Panc1 (cell line): ENCODE measurements at regions not wholly inside any gene's neighbourhood (a gene's known extent, or its start where the extent isn't known, plus 50 kb on each side); places are given as distances from the start of the nearest gene placed in this dataset.

Experiments used
- ATAC-seq: fragments of 200-7000 bp; cut with Tn5 transposase; 2 replicates; pipeline ENCODE4 v1.9.1; 2020; ENCODE audit warnings: mild to moderate bottlenecking, moderate library complexity
- BruUV-seq: library from RNA; stranded (reverse); fragments of 400-500 nt; replicated peaks from 2 replicates; lab custom pipeline; 2021; lab: Mats Ljungman, UMichigan
- CTCF ChIA-PET: fragments of 300-600 bp; sonication (Branson Sonifier 250); formaldehyde crosslinking; loops from one replicate; lab custom pipeline; 2022; ENCODE audit warnings: antibody characterized with exemption; lab: Charles Lee
- POLR2A ChIA-PET: fragments of 300-600 bp; sonication (Branson Sonifier 250); formaldehyde crosslinking; loops from one replicate; lab custom pipeline; 2022; ENCODE audit warnings: antibody characterized with exemption; lab: Charles Lee
- DNase-seq: peaks from one replicate; pipeline ENCODE4 v3.0.0-alpha.2; 2010; ENCODE audit warnings: low read depth, low spot score
- H3K27ac ChIP-seq: 2 replicates; pipeline ENCODE4 v1.5.1; 2011; ENCODE audit warnings: mild to moderate bottlenecking, low read length, inconsistent platforms
- H3K27me3 ChIP-seq: fragments of 200-500 bp; sonication (Bioruptor generic); 2 replicates; pipeline ENCODE4 v1.6.0; 2014; ENCODE audit warnings: low read length, inconsistent platforms; ENCODE audit not compliant: control insufficient read depth, insufficient read depth
- H3K36me3 ChIP-seq: fragments of 200-500 bp; sonication (Bioruptor generic); 2 replicates; pipeline ENCODE4 v1.5.1; 2014; ENCODE audit warnings: inconsistent platforms, mild to moderate bottlenecking, low read length, moderate library complexity; ENCODE audit not compliant: control insufficient read depth, insufficient read depth
- H3K4me1 ChIP-seq: 2 replicates; pipeline ENCODE4 v1.5.1; 2011; ENCODE audit warnings: inconsistent platforms, mild to moderate bottlenecking, low read length, moderate library complexity; ENCODE audit not compliant: control insufficient read depth, insufficient read depth
- H3K4me3 ChIP-seq, 2 experiments: 2 replicates each; pipeline ENCODE4 v1.5.1; 2011 to 2012; ENCODE audit warnings: low read depth in 2 of 2, low read length in 2 of 2, mild to moderate bottlenecking in 2 of 2, inconsistent platforms in 1 of 2, moderate library complexity in 1 of 2
- H3K9me3 ChIP-seq: fragments of 200-500 bp; sonication (Bioruptor generic); 2 replicates; pipeline ENCODE4 v1.5.1; 2014; ENCODE audit warnings: low read depth, mild to moderate bottlenecking, inconsistent platforms, low read length, moderate library complexity; ENCODE audit not compliant: control insufficient read depth, insufficient read depth
- POLR2AphosphoS5 ChIP-seq: IDR thresholded peaks from 2 replicates; pipeline ENCODE4 v1.6.1; 2012; ENCODE audit warnings: mild to moderate bottlenecking, low read depth, low read length, moderate library complexity
- SIN3A ChIP-seq: IDR thresholded peaks from 2 replicates; pipeline ENCODE4 v1.6.1; 2012; ENCODE audit warnings: low read depth, mild to moderate bottlenecking, low read length, moderate library complexity, borderline replicate concordance; ENCODE audit not compliant: insufficient read depth
- TCF7L2 ChIP-seq: IDR thresholded peaks from 2 replicates; pipeline ENCODE4 v1.6.1; 2011; ENCODE audit warnings: mild to moderate bottlenecking, low read depth, low read length, inconsistent platforms
- in situ Hi-C: cut with HindIII; loops from 2 replicates; pipeline ENCODE4 v1.10.0; 2016; ENCODE audit warnings: low sequenced_read_pairs, low pct_unique_long_range_greater_than_20kb
- intact Hi-C: fragments of 100-400 bp; cut with micrococcal nuclease; formaldehyde crosslinking; loops from one replicate; pipeline ENCODE4 v1.10.0; 2022; ENCODE audit not compliant: unreplicated experiment
- TF ChIP-seq, protein P1 (sequence below): fragments of 450-650 bp; IDR thresholded peaks from 2 replicates; pipeline ENCODE4 v1.5.1; 2017; ENCODE audit warnings: mild to moderate bottlenecking
- TF ChIP-seq, protein P2 (sequence below), 2 experiments: IDR thresholded peaks; 2 replicates each; pipeline ENCODE4 v1.6.1; 2011 to 2012; ENCODE audit warnings: low read depth in 2 of 2, control low read depth in 1 of 2, low read length in 1 of 2, mild to moderate bottlenecking in 1 of 2, moderate library complexity in 1 of 2; ENCODE audit not compliant: insufficient read depth in 1 of 2

DNA sequence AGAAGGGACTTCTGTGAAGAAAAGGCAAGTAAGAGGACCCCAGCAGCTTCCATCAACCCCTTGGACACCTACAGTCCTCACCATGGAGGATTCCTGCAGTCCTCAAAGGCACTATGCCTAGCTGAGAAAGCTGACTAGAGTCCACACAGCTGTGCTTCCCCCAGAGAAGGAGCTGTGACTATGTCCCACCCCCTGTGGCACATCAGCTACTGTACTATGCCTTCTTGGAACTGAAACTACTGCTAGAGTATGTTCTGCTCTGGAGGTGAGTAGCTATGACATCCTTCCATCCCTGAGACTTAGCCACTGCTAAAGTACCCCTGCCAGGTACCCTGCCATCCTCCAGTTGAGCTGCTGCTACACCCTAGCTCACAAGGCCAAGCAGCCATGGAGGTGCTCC, 690.2 kb upstream of the CHAC2 start:
- ChIA-PET POLR2A (no interaction called here), CTCF (no interaction called here)
- H3K4me1 ChIP-seq: no peaks in the 10 kb centered on the region
- intact Hi-C loops: no loop called here
- no peak overlapping the region for H3K27ac ChIP-seq
- DNase-seq (no peak), ATAC-seq (no peak)
- no peaks in the 10 kb centered on the region for H3K9me3 ChIP-seq
- no peaks in the 10 kb centered on the region for H3K27me3 ChIP-seq
- no peak overlapping the region for H3K4me3 ChIP-seq
- no TSS peak for BruUV-seq
- in situ Hi-C loops: no loop called here
- TF ChIP-seq POLR2AphosphoS5: no peak
- TF ChIP-seq, protein P1, sequence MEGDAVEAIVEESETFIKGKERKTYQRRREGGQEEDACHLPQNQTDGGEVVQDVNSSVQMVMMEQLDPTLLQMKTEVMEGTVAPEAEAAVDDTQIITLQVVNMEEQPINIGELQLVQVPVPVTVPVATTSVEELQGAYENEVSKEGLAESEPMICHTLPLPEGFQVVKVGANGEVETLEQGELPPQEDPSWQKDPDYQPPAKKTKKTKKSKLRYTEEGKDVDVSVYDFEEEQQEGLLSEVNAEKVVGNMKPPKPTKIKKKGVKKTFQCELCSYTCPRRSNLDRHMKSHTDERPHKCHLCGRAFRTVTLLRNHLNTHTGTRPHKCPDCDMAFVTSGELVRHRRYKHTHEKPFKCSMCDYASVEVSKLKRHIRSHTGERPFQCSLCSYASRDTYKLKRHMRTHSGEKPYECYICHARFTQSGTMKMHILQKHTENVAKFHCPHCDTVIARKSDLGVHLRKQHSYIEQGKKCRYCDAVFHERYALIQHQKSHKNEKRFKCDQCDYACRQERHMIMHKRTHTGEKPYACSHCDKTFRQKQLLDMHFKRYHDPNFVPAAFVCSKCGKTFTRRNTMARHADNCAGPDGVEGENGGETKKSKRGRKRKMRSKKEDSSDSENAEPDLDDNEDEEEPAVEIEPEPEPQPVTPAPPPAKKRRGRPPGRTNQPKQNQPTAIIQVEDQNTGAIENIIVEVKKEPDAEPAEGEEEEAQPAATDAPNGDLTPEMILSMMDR: no peak
- TF ChIP-seq, protein P2, sequence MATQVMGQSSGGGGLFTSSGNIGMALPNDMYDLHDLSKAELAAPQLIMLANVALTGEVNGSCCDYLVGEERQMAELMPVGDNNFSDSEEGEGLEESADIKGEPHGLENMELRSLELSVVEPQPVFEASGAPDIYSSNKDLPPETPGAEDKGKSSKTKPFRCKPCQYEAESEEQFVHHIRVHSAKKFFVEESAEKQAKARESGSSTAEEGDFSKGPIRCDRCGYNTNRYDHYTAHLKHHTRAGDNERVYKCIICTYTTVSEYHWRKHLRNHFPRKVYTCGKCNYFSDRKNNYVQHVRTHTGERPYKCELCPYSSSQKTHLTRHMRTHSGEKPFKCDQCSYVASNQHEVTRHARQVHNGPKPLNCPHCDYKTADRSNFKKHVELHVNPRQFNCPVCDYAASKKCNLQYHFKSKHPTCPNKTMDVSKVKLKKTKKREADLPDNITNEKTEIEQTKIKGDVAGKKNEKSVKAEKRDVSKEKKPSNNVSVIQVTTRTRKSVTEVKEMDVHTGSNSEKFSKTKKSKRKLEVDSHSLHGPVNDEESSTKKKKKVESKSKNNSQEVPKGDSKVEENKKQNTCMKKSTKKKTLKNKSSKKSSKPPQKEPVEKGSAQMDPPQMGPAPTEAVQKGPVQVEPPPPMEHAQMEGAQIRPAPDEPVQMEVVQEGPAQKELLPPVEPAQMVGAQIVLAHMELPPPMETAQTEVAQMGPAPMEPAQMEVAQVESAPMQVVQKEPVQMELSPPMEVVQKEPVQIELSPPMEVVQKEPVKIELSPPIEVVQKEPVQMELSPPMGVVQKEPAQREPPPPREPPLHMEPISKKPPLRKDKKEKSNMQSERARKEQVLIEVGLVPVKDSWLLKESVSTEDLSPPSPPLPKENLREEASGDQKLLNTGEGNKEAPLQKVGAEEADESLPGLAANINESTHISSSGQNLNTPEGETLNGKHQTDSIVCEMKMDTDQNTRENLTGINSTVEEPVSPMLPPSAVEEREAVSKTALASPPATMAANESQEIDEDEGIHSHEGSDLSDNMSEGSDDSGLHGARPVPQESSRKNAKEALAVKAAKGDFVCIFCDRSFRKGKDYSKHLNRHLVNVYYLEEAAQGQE (IDR thresholded peaks at IDR 0.05; ENCODE audit: insufficient read depth in 1 of 2, low read depth in 2 of 2, low read length in 1 of 2): no peak
- H3K36me3 ChIP-seq: no peaks in the 10 kb centered on the region

DNA sequence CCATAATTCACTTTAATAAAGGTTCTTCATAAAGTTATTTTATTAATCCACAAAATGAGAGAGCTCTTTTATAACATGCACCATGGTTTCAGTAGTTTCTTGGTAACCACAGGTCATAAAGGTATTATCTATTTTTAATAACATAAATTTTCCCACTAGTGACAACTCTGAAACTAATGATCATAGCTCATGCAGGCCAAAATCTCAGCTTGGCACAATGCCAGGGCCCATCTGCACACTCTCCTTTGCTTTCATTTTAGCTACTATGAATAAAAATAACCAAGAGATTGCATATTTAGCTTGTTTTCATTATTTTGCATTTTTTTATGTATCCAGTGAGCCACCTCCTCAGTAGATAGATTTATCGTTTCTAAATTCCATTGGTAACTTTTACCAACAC, 691.8 kb upstream of the CHAC2 start:
- in situ Hi-C loops (no loop called here), intact Hi-C loops (no loop called here)
- DNase-seq (no peak), ATAC-seq (no peak)
- Histone ChIP-seq H3K4me3 (no peak overlapping the region), H3K4me1 (no peaks in the 10 kb centered on the region), H3K9me3 (no peaks in the 10 kb centered on the region), H3K27ac (no peak overlapping the region), H3K27me3 (no peaks in the 10 kb centered on the region), H3K36me3 (no peaks in the 10 kb centered on the region)
- POLR2A ChIA-PET: no interaction called here
- BruUV-seq: no TSS peak
- TF ChIP-seq, protein P2 (IDR thresholded peaks at IDR 0.05; ENCODE audit: insufficient read depth in 1 of 2, low read depth in 2 of 2, low read length in 1 of 2): no peak
- TF ChIP-seq SIN3A (no peak), POLR2AphosphoS5 (no peak), TCF7L2 (no peak)
- TF ChIP-seq, protein P1: no peak
- CTCF ChIA-PET: no interaction called here
